ENCODE measurements at regions not wholly inside any gene's neighbourhood (a gene's known extent, or its start where the extent isn't known, plus 50 kb on each side); places are given as distances from the start of the nearest gene placed in this dataset.

- TF ChIP-seq AFF4 (CRISPR knock-in tag; IDR thresholded peaks at IDR 0.05) (no peak), RERE (CRISPR knock-in tag; IDR thresholded peaks at IDR 0.05; ENCODE audit: borderline replicate concordance) (no peak), THRB (CRISPR knock-in tag; conservative IDR thresholded peaks at IDR 0.05) (no peak), ZBTB2 (IDR thresholded peaks at IDR 0.05) (no peak), MXI1 (IDR thresholded peaks at IDR 0.05; ENCODE audit: low read depth, low read length) (peak; percentile 79; the same call in 1 of the 2 replicates), ZNF668 (CRISPR knock-in tag; IDR thresholded peaks at IDR 0.05) (no peak), TAF15 (IDR thresholded peaks at IDR 0.05; ENCODE audit: low read depth, low read length) (no peak), RCOR1 (IDR thresholded peaks at IDR 0.05; ENCODE audit: borderline replicate concordance in 1 of 2, low read depth in 2 of 2, low read length in 2 of 2) (0 out of 4 replicates have a peak, but pooled peaks of 1 of the 2 experiments have one; percentile 27), CSDE1 (IDR thresholded peaks at IDR 0.05) (peak in 1 of 2 experiments; percentile 72; a peak in 2 of 4 replicates), ZNF239 (CRISPR knock-in tag; IDR thresholded peaks at IDR 0.05) (no peak), MBD1 (CRISPR knock-in tag; IDR thresholded peaks at IDR 0.05) (no peak), MYNN (IDR thresholded peaks at IDR 0.05) (peak; percentile 93), MYNN (CRISPR knock-in tag; IDR thresholded peaks at IDR 0.05) (no peak), EZH2 (IDR thresholded peaks at IDR 0.05; ENCODE audit: borderline replicate concordance, low read depth, low read length) (no peak)
These were observed 81.7 kb upstream of the PRR5 start (continued) for GRCh38 chr22:44620129-44620840.

Data from K562 (cell line).